K562 (cell line): ENCODE measurements at regions not wholly inside any gene's neighbourhood (a gene's known extent, or its start where the extent isn't known, plus 50 kb on each side); places are given as distances from the start of the nearest gene placed in this dataset.

Experiments
- ATAC-seq: fragments of 200-7000 bp; cut with Tn5 transposase; 3 replicates; pipeline ENCODE4 v1.9.1; 2020; ENCODE audit warnings: moderate library complexity
- BruUV-seq: library from RNA; stranded (reverse); fragments of 400-500 nt; replicated peaks from 2 replicates; lab custom pipeline; 2021; lab: Mats Ljungman, UMichigan
- CTCF ChIA-PET: fragments of 300-600 bp; formaldehyde crosslinking; extraction: SDS; loops from one replicate; lab custom pipeline; 2021; ENCODE audit warnings: low intra/inter-chr PET ratio; lab: Yijun Ruan, JAX
- POLR2A ChIA-PET: fragments of 300-600, 350-650 bp; sonication (Branson Sonifier 250); formaldehyde crosslinking; extraction: SDS; loops from one replicate; lab custom pipeline; 2021; ENCODE audit warnings: antibody characterized with exemption, inconsistent platforms; lab: Yijun Ruan, JAX
- DNase-seq, 4 experiments: peaks; one replicate each; pipeline versions ENCODE4 v3.0.0 to v3.0.0-alpha.2; 2011 to 2018; ENCODE audit warnings: low spot score in 3 of 4, mixed read lengths in 3 of 4; ENCODE audit errors: extremely low read depth in 1 of 4
- FAIRE-seq: peaks from 2 replicates; lab custom pipeline; 2011; peaks lifted over from hg19 to GRCh38; lab: Jason Lieb, UNC
- H2AFZ ChIP-seq: 2 replicates; pipeline ENCODE4 v1.6.0; 2011; ENCODE audit warnings: low read depth, low read length, control low read depth, inconsistent platforms
- H3K27ac ChIP-seq: fragments of 200-600 bp; 3 replicates; pipeline ENCODE4 v1.8.0; 2011; ENCODE audit warnings: low read depth, mild to moderate bottlenecking, control low read depth, inconsistent platforms, low read length, moderate library complexity, mixed read lengths; ENCODE audit errors: extremely low read depth
- H3K27me3 ChIP-seq, 2 experiments: fragments of 300-600 bp in 1 of 2; 2 replicates in 1 of 2; 3 replicates in 1 of 2; pipeline versions ENCODE4 v1.6.0 to v1.8.0; 2011; ENCODE audit warnings: inconsistent platforms in 2 of 2, low read length in 2 of 2, mild to moderate bottlenecking in 1 of 2, mixed read lengths in 1 of 2, moderate library complexity in 1 of 2; ENCODE audit not compliant: control insufficient read depth in 2 of 2, insufficient read depth in 2 of 2
- H3K36me3 ChIP-seq: fragments of 300-600 bp; 3 replicates; pipeline ENCODE4 v1.8.0; 2011; ENCODE audit warnings: mild to moderate bottlenecking, low read length, inconsistent platforms; ENCODE audit not compliant: control insufficient read depth, insufficient read depth
- H3K4me1 ChIP-seq, 2 experiments: fragments of 200-600 bp in 1 of 2; replicated peaks in 1 of 2; 2 replicates in 1 of 2; 3 replicates in 1 of 2; pipeline versions ENCODE4 v1.5.1 to v1.8.0; 2011; ENCODE audit warnings: inconsistent platforms in 2 of 2, low read length in 2 of 2, mild to moderate bottlenecking in 1 of 2, mixed read lengths in 1 of 2, moderate library complexity in 1 of 2; ENCODE audit not compliant: control insufficient read depth in 2 of 2, insufficient read depth in 2 of 2
- H3K4me2 ChIP-seq: 2 replicates; pipeline ENCODE4 v1.6.1; 2011; ENCODE audit warnings: low read length, control low read depth, inconsistent platforms, mixed read lengths; ENCODE audit not compliant: insufficient read depth
- H3K4me3 ChIP-seq: fragments of 200-600 bp; sonication (generic), shearing (Covaris generic); 2 replicates; pipeline ENCODE4 v1.5.1; 2016; ENCODE audit warnings: control low read depth, inconsistent platforms
- H3K79me2 ChIP-seq: fragments of 200-600 bp; 3 replicates; pipeline ENCODE4 v1.8.0; 2011; ENCODE audit warnings: low read length, inconsistent platforms; ENCODE audit not compliant: control insufficient read depth, insufficient read depth
- H3K9ac ChIP-seq, 2 experiments: 2 replicates each; pipeline versions ENCODE4 v1.6.0 to v1.6.1; 2011; ENCODE audit warnings: low read depth in 2 of 2, low read length in 2 of 2, control low read depth in 1 of 2, inconsistent platforms in 1 of 2, mild to moderate bottlenecking in 1 of 2, mixed read lengths in 1 of 2; ENCODE audit not compliant: insufficient read depth in 1 of 2
- H3K9me1 ChIP-seq: one replicate; pipeline ENCODE4 v1.6.0; 2011; ENCODE audit warnings: inconsistent platforms, mild to moderate bottlenecking, low read length, moderate library complexity; ENCODE audit not compliant: control insufficient read depth, insufficient read depth
- H3K9me3 ChIP-seq: replicated peaks from 2 replicates; pipeline ENCODE4 v1.5.1; 2011; ENCODE audit warnings: low read depth, low read length, inconsistent platforms; ENCODE audit not compliant: control insufficient read depth, insufficient read depth
- H4K20me1 ChIP-seq: replicated peaks from 2 replicates; pipeline ENCODE4 v1.6.1; 2011; ENCODE audit warnings: low read length, inconsistent platforms, mixed read lengths; ENCODE audit not compliant: control insufficient read depth, insufficient read depth
- BRF1 ChIP-seq: IDR thresholded peaks from 3 replicates; pipeline ENCODE4 v1.6.1; 2011; ENCODE audit warnings: borderline replicate concordance, mild to moderate bottlenecking; ENCODE audit not compliant: insufficient read length; ENCODE audit errors: extremely low read depth
- CREB3L1 ChIP-seq: fragments of 450-650 bp; IDR thresholded peaks from 2 replicates; pipeline ENCODE4 v1.6.1; 2014; ENCODE audit warnings: low read depth, mild to moderate bottlenecking, moderate library complexity, borderline replicate concordance
- CREM ChIP-seq: IDR thresholded peaks from 2 replicates; pipeline ENCODE4 v1.6.1; 2014; ENCODE audit warnings: antibody characterized with exemption, low read depth
- EP300 ChIP-seq: IDR thresholded peaks from 2 replicates; pipeline ENCODE4 v1.6.1; 2012; ENCODE audit warnings: low read length, improper control_type of control experiment
- HES1 ChIP-seq: fragments of 450-650 bp; IDR thresholded peaks from 2 replicates; pipeline ENCODE4 v1.6.1; 2016; ENCODE audit warnings: low read depth, mild to moderate bottlenecking, moderate library complexity
- ID3 ChIP-seq, 2 experiments: fragments of 250-450 bp in 1 of 2; fragments of 450-650 bp in 1 of 2; sonication (Bioruptor Pico) in 1 of 2; IDR thresholded peaks; 2 replicates each; pipeline versions ENCODE4 v1.6.1 to v1.8.0; 2016 to 2021; ENCODE audit warnings: mild to moderate bottlenecking in 2 of 2, moderate library complexity in 2 of 2, missing compliant biosample characterization in 1 of 2, missing genetic modification characterization in 1 of 2
- KHSRP ChIP-seq: fragments of 450-650 bp; IDR thresholded peaks from 2 replicates; pipeline ENCODE4 v1.6.1; 2017
- KLF16 ChIP-seq: IDR thresholded peaks from 2 replicates; pipeline ENCODE4 v1.6.1; 2016; ENCODE audit warnings: antibody characterized with exemption
- PHTF2 ChIP-seq: fragments of 250-450 bp; sonication (Bioruptor Pico); IDR thresholded peaks from 2 replicates; pipeline ENCODE4 v1.5.0; 2021; ENCODE audit warnings: mild to moderate bottlenecking
- PTRF ChIP-seq: fragments of 450-650 bp; IDR thresholded peaks from 2 replicates; pipeline ENCODE4 v1.6.1; 2016; ENCODE audit warnings: mild to moderate bottlenecking, missing genetic modification characterization, missing compliant biosample characterization
- PYGO2 ChIP-seq: fragments of 450-650 bp; IDR thresholded peaks from 2 replicates; pipeline ENCODE4 v1.6.1; 2016; ENCODE audit warnings: mild to moderate bottlenecking, missing genetic modification characterization, moderate library complexity, missing compliant biosample characterization
- RBM34 ChIP-seq: fragments of 200-400 bp; formaldehyde crosslinking; IDR thresholded peaks from 2 replicates; pipeline ENCODE4 v1.6.1; 2018; ENCODE audit warnings: low read length, borderline replicate concordance; ENCODE audit not compliant: insufficient read depth
- ZNF282 ChIP-seq: sonication (generic); formaldehyde crosslinking; IDR thresholded peaks from 2 replicates; pipeline ENCODE4 v1.8.1; 2023; ENCODE audit warnings: missing genetic modification reagents
- ZNF316 ChIP-seq: fragments of 450-650 bp; IDR thresholded peaks from 2 replicates; pipeline ENCODE4 v1.6.1; 2016
- ZNF347 ChIP-seq: fragments of 450-650 bp; formaldehyde crosslinking; IDR thresholded peaks from 2 replicates; pipeline ENCODE4 v1.4.0; 2020; ENCODE audit warnings: low read depth, mild to moderate bottlenecking, moderate library complexity
- ZNF41 ChIP-seq: fragments of 250-450 bp; sonication (Bioruptor Pico); conservative IDR thresholded peaks from 2 replicates; pipeline ENCODE4 v1.4.0; 2020; ENCODE audit warnings: mild to moderate bottlenecking
- WGBS: fragments of 100-300 bp; shearing (Covaris generic); methylation state at CpG from one replicate; pipeline ENCODE4 v1.1.6; 2016; ENCODE audit warnings: low coverage, mixed read lengths; ENCODE audit not compliant: insufficient coverage; ENCODE audit errors: missing lambda C conversion rate; 5-methylcytosine and 5-hydroxymethylcytosine counted together
- in situ Hi-C: fragments of 300-500 bp; cut with MboI; formaldehyde crosslinking; loops from 4 replicates; pipeline ENCODE4 v1.15.0; 2018; ENCODE audit warnings: inconsistent platforms, mixed read lengths
- intact Hi-C: fragments of 100-400 bp; cut with micrococcal nuclease; formaldehyde crosslinking; loops from 2 replicates; pipeline ENCODE4 v1.14.2; 2022

- in situ Hi-C loops = no loop called here
- intact Hi-C loops = no loop called here
- Histone ChIP-seq H4K20me1 (no peaks in the 10 kb centered on the region), H3K27me3 (peaks cover 12 to 14% of the 10 kb centered on the region in 2 experiments), H3K9me3 (no peaks in the 10 kb centered on the region), H3K9ac (no peak overlapping the region), H3K36me3 (no peaks in the 10 kb centered on the region), H3K79me2 (no peaks in the 10 kb centered on the region), H3K4me3 (no peak overlapping the region), H3K9me1 (no peaks in the 10 kb centered on the region), H3K4me2 (no peak overlapping the region), H3K4me1 (no peaks in the 10 kb centered on the region), H2AFZ (no peak overlapping the region), H3K27ac (no peak overlapping the region)
- 7% methylated on average over 3 of the region's 3 CpGs for WGBS
- TF ChIP-seq KLF16 (no peak), PYGO2 (tag) (no peak), HES1 (no peak), CREM (no peak), PTRF (tag) (no peak), ZNF347 (no peak), KHSRP (no peak), BRF1 (no peak), EP300 (no peak), PHTF2 (CRISPR knock-in tag) (no peak), ZNF41 (CRISPR knock-in tag) (no peak), ZNF282 (CRISPR knock-in tag) (no peak), RBM34 (no peak), ID3 (CRISPR knock-in tag; IDR thresholded peaks at IDR 0.05) (no peak), ID3 (tag; IDR thresholded peaks at IDR 0.05) (no peak), ZNF316 (no peak), CREB3L1 (no peak)
- BruUV-seq = no TSS peak
- ChIA-PET CTCF (no interaction called here), POLR2A (no interaction called here)
- DNase-seq (no peak), FAIRE-seq (no peak), ATAC-seq (no peak)
Observed at GRCh38 chr15:95549168-95549738, 781.2 kb upstream of the NR2F2 start.
